RWPE2 (cell line): ENCODE measurements at regions not wholly inside any gene's neighbourhood (a gene's known extent, or its start where the extent isn't known, plus 50 kb on each side); places are given as distances from the start of the nearest gene placed in this dataset.
A peak's percentile ranks its signal among the peaks of the same experiment; 100 is the strongest.

Experiments used
- ATAC-seq: fragments of 200-7000 bp; cut with Tn5 transposase; 3 replicates; pipeline ENCODE4 v1.9.1; 2021; ENCODE audit warnings: low read depth
- DNase-seq: peaks from one replicate; pipeline ENCODE4 v3.0.0-alpha.2; 2020; ENCODE audit warnings: low spot score
- H3K27ac ChIP-seq: fragments of 450-650 bp; 2 replicates; pipeline ENCODE4 v1.5.1; 2017; ENCODE audit warnings: mild to moderate bottlenecking; ENCODE audit not compliant: poor library complexity, severe bottlenecking
- H3K27me3 ChIP-seq: fragments of 250-450 bp; sonication (Bioruptor Pico); 2 replicates; pipeline ENCODE4 v1.5.1; 2021; ENCODE audit warnings: mild to moderate bottlenecking, moderate library complexity; ENCODE audit not compliant: insufficient read depth, poor library complexity, severe bottlenecking
- H3K36me3 ChIP-seq: fragments of 250-450 bp; sonication (Bioruptor Pico); 2 replicates; pipeline ENCODE4 v1.5.1; 2020; ENCODE audit warnings: low read depth, mild to moderate bottlenecking, moderate library complexity
- H3K4me1 ChIP-seq: fragments of 250-450 bp; sonication (Bioruptor Pico); 2 replicates; pipeline ENCODE4 v1.5.1; 2021; ENCODE audit warnings: mild to moderate bottlenecking, moderate library complexity; ENCODE audit not compliant: insufficient read depth, poor library complexity, severe bottlenecking
- H3K4me3 ChIP-seq: fragments of 250-450 bp; sonication (Bioruptor Pico); 2 replicates; pipeline ENCODE4 v1.5.1; 2021; ENCODE audit warnings: mild to moderate bottlenecking, moderate library complexity; ENCODE audit not compliant: severe bottlenecking
- H3K9me3 ChIP-seq: fragments of 250-450 bp; sonication (Bioruptor Pico); 2 replicates; pipeline ENCODE4 v1.5.1; 2021; ENCODE audit warnings: mild to moderate bottlenecking, moderate library complexity; ENCODE audit not compliant: severe bottlenecking
- TF ChIP-seq, protein P1 (sequence below): fragments of 450-650 bp; IDR thresholded peaks from one replicate; pipeline ENCODE4 v1.5.1; 2017; ENCODE audit warnings: mild to moderate bottlenecking, moderate library complexity; ENCODE audit not compliant: poor library complexity, severe bottlenecking

- DNase-seq (no peak), ATAC-seq (no peak)
- no peaks in the 10 kb centered on the region for H3K36me3 ChIP-seq
- TF ChIP-seq, protein P1, sequence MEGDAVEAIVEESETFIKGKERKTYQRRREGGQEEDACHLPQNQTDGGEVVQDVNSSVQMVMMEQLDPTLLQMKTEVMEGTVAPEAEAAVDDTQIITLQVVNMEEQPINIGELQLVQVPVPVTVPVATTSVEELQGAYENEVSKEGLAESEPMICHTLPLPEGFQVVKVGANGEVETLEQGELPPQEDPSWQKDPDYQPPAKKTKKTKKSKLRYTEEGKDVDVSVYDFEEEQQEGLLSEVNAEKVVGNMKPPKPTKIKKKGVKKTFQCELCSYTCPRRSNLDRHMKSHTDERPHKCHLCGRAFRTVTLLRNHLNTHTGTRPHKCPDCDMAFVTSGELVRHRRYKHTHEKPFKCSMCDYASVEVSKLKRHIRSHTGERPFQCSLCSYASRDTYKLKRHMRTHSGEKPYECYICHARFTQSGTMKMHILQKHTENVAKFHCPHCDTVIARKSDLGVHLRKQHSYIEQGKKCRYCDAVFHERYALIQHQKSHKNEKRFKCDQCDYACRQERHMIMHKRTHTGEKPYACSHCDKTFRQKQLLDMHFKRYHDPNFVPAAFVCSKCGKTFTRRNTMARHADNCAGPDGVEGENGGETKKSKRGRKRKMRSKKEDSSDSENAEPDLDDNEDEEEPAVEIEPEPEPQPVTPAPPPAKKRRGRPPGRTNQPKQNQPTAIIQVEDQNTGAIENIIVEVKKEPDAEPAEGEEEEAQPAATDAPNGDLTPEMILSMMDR: no peak
- H3K4me3 ChIP-seq: no peak overlapping the region
- H3K4me1 ChIP-seq: no peaks in the 10 kb centered on the region
- peaks cover 6% of the 10 kb centered on the region for H3K27me3 ChIP-seq
- H3K27ac ChIP-seq: no peak overlapping the region
- H3K9me3 ChIP-seq: no peaks in the 10 kb centered on the region
These were observed 65.4 kb upstream of the UMPS start for GRCh38 chr3:124664804-124665203.

GRCh38 chr3:124666067-124666466, 64.2 kb upstream of the UMPS start:
- Histone ChIP-seq H3K4me1 (no peaks in the 10 kb centered on the region), H3K27ac (no peak overlapping the region), H3K36me3 (no peaks in the 10 kb centered on the region), H3K4me3 (no peak overlapping the region), H3K27me3 (peaks cover 5% of the 10 kb centered on the region), H3K9me3 (no peaks in the 10 kb centered on the region)
- TF ChIP-seq, protein P1: no peak
- ATAC-seq (no peak), DNase-seq (no peak)

DNA sequence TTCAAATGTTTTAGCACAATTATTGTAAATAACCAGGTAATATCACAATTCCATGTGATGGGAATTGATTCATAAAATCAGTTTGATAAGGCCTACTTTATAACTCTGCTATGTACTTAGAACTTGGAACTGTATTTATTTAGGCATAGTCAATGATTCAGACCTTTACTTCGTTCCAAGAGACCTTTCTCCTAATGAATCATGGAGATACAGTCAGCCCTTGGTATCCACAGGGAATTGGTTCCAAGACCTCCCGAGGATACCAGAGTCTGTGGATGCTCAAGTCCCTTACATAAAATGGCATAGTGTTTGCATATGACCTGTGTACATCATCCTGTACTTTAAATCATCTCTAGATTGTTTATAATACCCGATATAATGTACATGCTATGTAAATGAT, 60.8 kb upstream of the UMPS start:
- peak; percentile 51; the same call in 1 of the 3 replicates for ATAC-seq
- H3K4me1 ChIP-seq: no peaks in the 10 kb centered on the region
- H3K27me3 ChIP-seq: no peaks in the 10 kb centered on the region
- H3K36me3 ChIP-seq: no peaks in the 10 kb centered on the region
- TF ChIP-seq, protein P1: no peak
- H3K9me3 ChIP-seq: no peaks in the 10 kb centered on the region
- no peak overlapping the region for H3K4me3 ChIP-seq
- H3K27ac ChIP-seq: no peak overlapping the region
- DNase-seq: no peak

DNA sequence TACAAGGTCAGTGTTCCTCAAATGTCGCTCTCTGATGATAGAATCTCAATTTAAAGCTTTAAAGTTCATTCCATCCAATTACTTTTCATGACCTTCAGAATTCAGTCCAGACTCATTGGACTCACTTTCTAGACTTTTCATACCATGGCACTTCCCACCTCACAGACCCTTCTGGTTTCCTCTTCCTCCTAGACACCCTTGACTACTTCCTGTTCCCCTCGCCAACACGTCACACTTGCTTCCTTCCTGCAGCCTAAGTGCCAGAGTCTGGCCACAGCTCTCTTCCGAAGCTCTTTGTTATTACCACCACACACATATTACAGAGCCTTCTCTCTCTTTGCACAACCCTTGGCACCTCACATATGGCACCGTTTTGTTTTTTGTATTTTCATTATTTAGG, 59.1 kb upstream of the UMPS start:
- ATAC-seq (no peak), DNase-seq (no peak)
- TF ChIP-seq, protein P1: no peak
- Histone ChIP-seq H3K4me1 (no peaks in the 10 kb centered on the region), H3K9me3 (no peaks in the 10 kb centered on the region), H3K27ac (no peak overlapping the region), H3K36me3 (no peaks in the 10 kb centered on the region), H3K27me3 (no peaks in the 10 kb centered on the region), H3K4me3 (no peak overlapping the region)

DNA sequence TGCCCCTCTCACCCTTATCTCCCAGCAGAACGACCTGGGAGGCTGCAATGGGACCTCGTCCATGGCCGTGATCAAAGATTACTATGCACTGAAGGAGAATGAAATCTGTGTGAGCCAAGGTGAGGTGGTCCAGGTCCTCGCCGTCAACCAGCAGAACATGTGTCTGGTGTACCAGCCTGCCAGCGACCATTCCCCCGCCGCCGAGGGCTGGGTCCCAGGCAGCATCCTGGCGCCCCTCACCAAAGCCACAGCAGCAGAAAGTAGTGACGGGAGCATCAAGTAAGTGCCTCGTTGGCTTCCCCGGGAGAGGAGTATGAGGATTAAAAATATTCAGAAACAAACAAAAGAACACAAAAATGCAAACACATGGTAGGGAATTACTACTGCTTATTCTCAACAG, 55.9 kb upstream of the UMPS start:
- no peak overlapping the region for H3K27ac ChIP-seq
- no peak overlapping the region for H3K4me3 ChIP-seq
- H3K27me3 ChIP-seq: no peaks in the 10 kb centered on the region
- H3K4me1 ChIP-seq: no peaks in the 10 kb centered on the region
- DNase-seq: no peak
- H3K36me3 ChIP-seq: no peaks in the 10 kb centered on the region
- H3K9me3 ChIP-seq: no peaks in the 10 kb centered on the region
- TF ChIP-seq, protein P1: no peak
- no peak for ATAC-seq
